GM21576 (cell line): ENCODE measurements at regions not wholly inside any gene's neighbourhood (a gene's known extent, or its start where the extent isn't known, plus 50 kb on each side); places are given as distances from the start of the nearest gene placed in this dataset.

Experiments
- ATAC-seq: cut with Tn5 transposase; IDR thresholded peaks from one replicate; pipeline ENCODE4 v1.9.1; 2021; ENCODE audit warnings: mild to moderate bottlenecking, moderate library complexity; ENCODE audit not compliant: unreplicated experiment

DNA sequence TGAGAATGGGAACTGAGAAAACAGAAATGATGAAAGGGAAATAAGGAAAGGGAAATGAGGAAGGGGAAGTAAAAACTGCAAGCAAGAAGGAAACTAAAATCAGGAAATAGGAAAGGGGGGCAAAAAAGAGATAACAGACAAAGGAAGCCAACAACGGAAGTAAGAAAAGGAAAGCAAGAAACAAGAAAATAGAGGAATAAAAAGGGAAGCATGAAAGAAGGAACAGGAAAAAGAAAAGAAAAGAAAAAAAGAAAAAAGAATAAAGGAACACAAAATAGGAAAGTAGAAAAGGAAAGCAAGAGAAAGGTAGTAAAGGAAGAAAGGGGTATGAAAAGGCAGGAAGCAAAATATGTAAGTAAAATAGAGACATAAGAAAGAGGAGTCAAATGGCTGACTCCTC lies 241.2 kb upstream of the NCKAP5 start:
- ATAC-seq = no peak

DNA sequence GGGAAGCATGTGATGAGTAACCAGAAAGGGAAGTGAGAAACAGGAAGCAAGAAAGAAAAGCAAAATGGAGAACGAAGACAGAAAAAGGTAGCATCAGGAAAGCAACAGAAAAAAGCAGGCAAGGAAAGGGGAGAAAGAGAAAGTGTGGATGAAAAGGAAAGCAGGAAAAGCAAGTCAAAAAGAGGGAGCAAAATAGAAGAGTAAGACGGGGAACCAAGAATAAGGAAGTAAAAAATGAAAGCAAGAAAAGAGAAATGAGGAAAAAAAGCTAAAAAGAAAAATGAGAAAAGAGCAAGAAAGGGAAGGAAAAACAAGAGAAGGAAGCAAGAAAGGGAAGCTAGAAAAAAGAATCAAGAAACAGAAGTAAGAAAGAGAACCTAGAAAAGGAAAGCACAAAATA lies 242.3 kb upstream of the NCKAP5 start:
- ATAC-seq = no peak

DNA sequence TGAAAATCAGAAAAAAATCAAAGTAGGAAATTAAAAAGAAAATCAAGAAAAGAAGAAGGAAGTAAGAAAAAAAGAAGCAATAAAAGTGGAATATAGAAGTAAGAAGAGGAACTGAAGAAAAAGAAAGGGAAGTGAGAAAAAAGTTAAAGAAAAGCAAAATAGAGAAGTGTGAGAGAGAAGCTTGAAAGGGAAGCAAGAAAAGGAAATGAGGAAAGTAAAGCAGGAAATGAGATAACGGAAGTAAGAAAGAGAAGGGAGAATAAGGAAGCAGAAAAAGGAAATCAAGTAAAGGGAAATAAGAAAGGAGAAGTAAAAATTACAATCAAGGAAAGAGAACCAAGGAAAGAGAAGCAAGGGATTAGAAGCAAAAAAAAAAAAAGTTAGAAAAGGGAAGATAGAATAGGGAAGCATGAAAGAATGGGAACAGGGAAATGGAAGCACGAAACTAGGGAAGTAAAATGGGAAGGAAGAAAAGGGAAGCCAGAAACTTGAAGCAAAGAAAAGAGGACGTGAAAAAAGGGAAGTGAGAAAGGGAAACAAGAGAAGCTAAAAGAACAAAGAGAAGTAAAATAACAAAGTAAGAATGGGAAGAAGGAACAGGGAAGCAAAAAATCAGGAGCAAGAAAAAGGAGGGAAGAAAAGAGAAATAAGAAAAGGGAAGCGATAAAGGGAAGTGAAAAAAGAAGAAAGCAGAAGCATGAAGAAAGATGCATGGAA lies 243.3 kb upstream of the NCKAP5 start:
- ATAC-seq = no peak

DNA sequence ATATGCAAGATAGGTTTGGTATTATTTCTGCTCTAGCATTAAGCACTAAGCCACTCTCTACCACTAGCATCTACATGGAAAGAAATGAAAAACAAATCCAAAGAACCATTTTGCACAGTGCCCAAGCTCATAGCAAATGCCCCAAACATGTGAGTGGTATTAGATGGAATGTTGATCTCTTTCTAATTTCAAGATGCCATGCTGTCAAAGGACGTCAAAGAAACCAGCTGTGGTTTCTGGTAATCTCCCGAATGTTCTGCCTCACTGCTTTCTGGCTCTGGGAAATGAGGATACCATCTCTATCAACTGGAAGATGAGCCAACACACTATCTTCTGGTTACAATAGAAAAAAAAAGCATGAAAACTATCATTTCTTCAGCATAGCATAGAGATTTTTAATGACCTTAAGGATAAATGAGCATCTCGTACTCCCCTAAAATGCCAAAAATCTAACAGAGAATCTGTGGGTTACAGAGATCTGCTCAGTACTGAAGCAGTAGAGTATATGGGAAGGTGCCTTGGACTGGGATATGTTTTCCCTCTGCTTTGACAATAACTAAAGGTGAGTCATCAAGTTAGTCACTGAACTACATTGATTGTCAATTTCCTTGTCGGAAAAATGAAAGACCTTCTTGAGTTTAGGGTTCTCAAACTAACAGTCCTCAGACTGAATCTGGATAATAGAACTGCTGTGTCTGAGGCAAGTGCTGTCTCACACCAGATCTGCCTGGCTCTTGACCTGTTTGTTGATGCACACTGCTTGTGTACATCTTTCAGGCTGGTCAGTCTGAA lies 244.8 kb upstream of the NCKAP5 start:
- ATAC-seq = no peak

DNA sequence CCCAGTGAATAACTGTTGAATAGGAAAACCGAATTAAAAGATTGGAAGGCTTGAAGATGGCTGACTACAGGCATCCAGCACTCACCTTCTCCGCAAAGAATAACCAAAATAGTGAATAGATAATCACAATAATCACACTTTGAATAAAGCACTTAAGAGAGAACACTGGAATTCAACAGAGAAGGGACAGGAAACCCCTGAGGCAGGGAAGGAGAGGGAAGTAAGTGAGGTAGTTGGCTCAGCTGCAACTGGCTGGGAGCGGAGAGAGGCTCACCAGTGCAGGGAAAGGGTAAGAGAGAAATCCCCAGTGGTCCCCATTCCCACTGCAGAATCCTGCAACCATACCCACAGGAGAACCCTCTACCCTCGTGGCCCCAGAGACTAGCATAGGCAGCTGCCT lies 246.6 kb upstream of the NCKAP5 start:
- no peak for ATAC-seq

DNA sequence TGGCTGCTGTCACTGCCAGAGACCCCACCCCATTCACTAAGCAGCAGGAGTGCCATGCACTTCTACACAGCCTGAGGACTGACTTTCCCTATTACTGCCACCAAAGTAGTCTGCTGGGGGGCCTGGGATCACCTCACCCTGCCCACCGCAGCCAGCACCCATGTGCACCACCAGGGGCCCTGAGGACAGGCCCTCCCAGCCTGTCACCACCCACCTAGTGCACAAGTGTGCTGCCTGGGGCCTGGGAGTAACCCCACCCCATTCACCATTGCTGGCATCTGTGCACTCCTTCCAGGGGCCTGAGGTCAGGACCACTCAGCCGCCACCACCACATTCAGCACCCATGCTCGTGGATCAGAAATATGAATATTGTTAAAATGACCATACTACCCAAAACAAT lies 247.8 kb upstream of the NCKAP5 start:
- no peak for ATAC-seq

DNA sequence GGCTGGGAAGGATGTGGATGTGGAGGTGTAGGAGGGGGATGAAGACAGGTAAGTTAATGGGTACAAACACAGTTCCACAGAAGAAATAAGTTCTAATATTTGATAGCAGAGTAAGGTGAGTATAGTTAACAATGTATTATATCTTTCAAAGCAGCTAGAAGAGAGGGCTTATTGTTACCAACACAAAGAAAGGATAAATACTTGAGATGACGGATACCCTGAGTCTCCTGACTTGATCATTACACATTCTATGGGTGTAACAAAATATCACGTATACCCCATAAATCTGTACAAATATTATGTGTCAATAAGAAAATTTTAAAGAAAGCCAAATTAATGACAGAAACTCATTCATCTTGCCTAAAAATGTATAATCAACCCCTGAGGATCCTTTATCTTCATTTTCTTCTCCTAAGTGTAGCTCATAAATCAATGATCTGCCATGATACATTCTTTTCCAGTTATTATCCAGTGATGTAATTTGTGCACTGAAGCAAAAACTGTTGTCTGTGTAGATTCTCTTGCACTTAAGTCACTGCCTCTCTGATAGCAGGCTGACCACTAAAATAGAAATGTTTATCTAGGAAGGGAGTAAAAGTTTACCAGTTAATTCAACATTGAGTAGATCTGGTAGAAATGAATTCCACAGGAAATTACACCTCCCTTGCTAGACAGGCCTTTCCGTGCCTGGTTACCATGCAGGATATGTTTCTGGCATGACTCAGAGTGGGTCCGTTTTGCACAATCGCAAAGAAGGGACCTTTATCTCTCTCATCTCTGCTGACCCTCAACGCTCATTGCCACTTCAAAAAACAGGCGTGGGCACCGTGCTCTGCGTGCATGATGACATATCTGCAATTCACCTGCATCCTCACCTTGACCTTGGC lies 249.7 kb upstream of the NCKAP5 start:
- ATAC-seq = no peak

DNA sequence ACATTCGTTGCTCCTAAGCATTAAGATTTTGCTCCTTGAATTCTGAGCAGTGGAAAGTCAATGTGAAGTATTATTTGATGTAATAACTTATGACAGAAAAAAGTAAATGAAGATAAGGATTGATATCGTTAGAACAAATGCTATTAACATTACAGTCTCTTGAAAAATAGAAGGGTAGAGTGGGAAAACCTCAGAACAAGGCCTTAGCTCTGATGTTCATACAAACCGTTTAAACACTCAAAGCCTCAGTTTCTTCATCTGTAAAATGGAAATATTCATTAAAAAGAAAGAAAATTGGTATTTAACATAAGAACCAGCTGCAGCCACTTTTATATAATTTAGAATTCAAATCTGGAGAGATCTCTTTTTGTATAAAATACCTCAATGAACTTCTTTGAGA lies 250.4 kb upstream of the NCKAP5 start:
- no peak for ATAC-seq

DNA sequence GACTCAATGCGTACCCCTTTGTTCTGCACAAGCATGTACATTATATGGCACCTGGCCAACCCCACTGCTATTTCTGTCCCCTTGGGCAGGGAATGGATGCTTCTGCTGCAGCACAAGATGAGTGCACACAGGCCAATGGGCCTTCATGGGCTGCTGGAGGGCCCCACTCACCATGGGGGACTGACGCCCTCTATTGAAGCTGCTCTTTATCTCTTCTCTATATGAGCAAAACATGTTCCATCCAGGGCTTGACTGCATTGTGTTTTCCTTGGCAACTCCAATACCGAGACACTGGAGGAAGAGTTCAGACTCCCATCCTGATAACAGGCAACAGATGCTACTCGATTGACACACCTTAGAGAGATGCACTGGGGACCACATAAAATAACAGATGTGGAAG lies 251.6 kb upstream of the NCKAP5 start:
- ATAC-seq = no peak

DNA sequence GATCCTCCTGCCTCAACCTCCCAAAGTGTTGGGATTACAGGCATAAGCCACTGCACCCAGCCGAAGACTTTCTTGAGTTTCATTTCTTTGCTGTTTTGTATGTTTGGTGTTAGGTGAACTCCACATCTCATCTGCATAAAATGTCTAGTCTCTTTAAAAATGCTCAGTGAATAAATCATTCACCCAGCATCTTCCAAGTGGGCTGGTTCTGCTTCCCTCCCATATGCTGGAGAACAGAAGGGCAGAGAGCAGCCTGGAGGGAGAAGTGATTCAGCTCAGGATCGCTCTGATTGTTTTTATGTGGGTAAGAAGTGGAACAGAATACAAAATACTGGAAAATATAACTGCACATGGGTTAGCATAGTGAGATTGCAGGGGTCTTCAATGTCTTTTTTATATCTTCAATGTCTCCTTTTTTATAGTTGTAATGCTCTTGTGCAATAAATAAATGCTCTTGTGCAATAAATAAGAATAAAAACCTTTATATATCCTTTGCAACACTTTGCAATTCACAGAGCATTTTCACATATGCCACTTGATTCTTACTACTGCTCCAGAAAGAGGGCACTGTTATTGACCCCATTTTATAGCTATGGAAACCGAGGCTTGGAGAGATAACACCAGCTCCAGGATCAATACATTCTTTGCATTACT lies 253.0 kb upstream of the NCKAP5 start:
- ATAC-seq = no peak

DNA sequence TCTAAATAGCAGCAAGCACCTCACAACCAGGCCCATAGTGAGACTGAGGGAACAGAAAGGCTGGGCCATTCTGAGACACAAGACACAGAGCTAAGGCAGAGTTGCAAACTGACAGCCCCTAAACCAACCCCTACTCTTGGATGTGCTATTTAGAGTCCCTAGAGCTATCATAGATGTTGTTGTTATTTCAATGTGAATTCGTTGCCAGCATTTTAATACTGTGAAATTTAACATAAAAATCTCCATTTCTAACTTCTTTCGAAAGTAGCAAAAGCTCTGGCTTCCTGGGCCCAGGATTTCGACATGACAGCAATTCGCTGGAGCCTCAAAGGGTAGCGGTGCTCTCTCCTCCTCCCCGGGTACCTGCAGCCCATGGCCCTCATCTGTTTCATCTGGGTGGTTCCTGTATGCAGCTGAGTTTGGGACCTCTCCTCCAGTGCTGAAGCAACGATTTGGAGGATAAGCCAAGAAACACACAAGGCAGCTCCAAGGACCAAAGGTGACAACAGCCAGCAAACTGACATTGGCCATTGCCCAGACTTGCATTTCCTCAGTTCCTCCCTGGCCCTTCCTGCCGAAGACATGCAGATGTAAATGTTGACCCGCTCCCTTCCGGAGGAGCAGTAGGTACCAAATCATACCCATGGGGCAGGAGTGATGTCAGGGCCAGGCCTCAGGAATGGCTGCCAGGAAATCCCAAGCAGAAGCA lies 254.4 kb upstream of the NCKAP5 start:
- ATAC-seq = no peak

DNA sequence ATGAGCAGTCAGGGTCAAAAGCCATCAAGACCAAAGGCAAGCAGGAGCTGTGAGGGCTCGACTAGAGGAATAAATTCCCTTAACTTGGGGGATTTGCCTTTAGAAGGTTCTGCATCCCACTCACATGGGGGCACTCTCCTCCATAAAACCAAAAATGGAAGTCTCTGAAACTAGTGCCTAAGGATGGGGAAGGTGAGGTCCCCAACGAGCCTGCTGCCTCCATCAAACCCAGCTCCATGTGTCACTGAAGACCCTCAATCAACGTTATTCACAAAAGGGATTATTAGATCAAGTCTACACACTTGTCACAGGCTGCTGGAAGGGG lies 254.9 kb upstream of the NCKAP5 start:
- no peak for ATAC-seq

DNA sequence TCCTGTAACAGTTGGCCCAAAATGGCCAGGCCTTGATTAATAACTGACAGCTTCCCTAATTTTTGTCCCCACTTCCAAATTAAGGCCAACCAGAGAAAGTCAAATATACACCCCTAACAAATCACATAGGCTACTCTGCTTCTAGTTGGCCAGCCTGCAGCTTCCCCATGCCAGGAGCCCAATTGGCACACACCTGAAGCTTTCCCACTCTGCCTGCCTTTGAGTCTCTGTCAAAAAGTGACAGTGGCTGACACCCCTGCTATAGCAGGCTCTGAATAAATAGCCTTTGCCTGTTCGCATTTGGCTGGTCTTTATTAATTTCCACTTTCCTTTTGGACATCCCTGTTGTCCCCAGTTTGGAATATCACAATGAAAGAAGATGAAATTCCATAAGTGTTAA lies 256.6 kb upstream of the NCKAP5 start:
- ATAC-seq = no peak

DNA sequence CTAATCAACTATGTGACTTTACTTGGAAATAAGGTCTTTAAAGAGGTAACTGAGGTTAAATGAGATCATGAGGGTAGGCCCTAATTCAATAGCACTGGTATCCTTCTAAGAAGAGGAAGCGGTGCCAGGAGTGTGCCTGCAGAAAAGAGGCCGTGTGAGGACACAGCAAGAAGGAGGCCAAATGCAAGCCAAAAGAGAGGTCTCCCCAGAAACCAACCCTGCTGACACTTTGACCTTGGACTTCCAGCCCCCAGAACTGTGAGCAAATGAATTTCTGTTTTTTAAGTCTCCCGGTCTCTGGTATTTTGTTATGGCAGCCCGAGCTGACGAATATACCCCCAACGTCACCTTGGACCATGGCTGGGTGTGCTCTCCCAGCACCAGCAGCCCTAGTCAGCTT lies 257.5 kb upstream of the NCKAP5 start:
- no peak for ATAC-seq

DNA sequence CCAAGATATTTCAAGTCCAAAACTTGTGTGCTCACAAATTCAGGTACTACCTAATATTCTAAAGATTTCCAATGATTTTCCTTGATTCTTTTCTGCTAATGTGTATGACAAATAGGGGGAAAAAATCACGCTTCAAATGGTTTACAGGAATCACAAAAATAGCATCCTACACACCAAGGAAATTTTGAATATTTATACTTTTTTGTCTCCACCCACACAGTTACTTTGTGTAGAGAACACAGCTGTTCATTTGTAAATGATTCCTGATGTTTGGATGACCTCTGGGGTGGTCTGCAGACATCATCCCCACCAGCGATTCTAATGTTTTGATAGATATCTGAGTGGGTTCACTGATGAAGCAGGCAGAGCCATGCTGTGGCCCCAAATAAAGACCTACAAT lies 260.6 kb upstream of the NCKAP5 start:
- ATAC-seq = no peak

DNA sequence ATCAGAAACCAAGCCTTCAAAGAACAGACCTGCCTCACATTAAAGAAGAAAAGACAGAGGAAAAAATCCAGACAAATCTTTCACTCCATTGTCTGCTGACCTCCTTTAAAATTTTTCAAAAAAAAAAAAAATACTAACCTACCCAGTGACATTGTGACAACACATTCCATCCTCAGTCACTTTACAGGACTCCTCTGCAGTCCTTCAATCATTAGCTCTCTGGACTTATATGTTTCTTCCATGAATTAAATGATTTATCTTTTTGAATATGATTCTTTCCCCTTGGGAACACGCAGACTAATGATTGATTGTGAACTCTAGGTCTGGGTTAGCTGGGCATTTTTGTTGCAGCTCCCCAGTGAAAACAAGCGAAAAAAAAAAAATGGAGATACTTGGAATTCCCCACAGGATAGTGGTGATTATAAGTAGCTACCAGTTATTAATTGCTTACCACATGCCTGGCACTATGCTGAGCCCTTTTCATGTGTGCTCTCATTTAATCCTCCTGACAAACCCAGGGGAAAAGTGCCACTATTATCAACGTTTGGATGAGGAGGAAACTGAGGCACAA lies 261.3 kb upstream of the NCKAP5 start:
- ATAC-seq = no peak

DNA sequence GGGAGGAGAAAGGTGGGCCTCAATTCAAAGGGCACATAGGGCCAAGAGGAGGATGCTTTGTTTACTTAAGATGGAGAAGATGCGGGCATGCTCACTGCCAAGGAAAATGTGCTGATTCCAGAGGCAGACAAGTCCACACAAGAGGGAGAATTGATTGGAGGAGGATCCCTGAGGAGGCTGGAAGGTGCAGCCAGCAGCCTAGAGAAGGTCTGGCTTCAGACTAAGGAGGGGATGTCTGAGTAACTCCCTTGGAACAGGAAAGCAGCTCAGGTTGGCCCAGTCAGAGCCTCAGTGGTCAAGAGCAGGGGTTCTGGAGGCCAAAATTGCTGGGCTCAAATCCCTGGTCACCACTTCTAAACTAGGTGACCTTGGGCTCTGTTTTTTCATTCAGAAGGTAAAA lies 265.5 kb upstream of the NCKAP5 start:
- no peak for ATAC-seq

DNA sequence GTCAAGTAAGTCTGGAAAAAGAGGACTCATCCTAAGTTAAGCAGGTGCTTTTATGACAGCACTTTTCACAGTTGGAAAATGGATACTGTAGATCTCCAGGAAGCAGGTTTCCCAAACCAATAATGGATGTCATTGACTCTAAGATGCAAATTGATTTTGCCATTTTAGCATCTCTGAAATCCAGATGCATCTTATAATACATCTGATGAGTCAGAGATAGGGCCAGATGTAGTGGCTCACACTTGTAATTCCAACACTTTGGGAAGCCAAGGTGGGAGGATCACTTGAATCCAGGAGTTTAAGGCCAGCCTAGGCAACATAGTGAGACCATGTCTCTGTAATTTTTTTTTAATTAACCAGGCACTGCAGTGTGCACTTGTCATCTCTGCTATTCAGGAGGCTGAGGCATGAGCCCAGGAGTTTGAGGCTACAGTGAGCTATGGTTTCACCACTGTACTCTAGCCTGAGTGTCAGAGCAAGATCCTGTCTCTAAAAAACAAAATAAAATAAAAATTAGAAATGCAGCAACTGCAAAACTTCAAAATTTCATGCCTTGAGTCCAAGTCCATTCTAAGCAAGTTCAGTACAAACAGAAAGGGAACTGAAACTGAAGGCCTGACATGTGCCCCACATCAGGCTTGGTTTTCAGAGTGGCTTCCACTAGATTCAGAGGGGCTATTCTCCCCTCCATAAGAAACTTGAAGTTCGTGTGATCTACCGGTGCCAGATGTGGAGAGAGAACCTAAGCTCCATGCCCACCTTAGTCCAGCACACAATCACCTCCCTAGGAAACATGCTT lies 267.8 kb upstream of the NCKAP5 start:
- ATAC-seq = no peak

DNA sequence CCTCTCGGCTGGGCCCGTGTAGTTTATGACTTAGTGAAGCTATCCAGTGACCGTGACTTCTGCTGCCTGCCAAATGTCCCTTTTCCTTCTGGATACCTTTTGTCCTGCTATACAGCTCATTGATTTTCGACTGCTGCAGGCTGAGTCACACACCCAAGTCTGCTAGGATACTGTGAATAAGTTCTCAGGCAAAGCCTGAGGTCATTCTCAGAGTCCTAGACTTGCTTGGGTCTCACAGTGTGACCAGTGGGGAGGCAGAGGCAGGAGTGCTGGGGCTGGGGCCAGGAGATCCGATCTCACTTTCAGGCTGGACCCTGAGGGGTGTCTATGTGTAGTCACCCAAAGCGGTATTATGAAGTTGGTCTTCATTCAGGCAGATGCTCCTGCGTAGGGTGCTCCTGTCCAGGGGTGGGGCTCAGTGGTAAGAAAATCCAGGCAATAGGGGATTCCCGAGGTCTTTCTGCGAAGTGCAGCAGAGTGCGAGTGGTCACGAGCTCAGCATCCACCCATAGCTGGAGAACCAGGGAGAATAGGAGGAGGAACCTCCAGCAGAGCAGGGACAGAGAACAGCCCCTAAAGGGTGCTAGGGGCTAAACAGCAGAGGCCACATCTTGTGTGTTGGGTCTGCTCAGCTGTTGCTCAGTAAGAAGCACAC lies 268.6 kb upstream of the NCKAP5 start:
- ATAC-seq = no peak
